ENCODE measurements at regions not wholly inside any gene's neighbourhood (a gene's known extent, or its start where the extent isn't known, plus 50 kb on each side); places are given as distances from the start of the nearest gene placed in this dataset.
"Not testable (repeated sequence)": the region's sequence is repeated elsewhere in the genome, so short reads cannot be mapped to it uniquely, and the experiment has no call there.

DNA sequence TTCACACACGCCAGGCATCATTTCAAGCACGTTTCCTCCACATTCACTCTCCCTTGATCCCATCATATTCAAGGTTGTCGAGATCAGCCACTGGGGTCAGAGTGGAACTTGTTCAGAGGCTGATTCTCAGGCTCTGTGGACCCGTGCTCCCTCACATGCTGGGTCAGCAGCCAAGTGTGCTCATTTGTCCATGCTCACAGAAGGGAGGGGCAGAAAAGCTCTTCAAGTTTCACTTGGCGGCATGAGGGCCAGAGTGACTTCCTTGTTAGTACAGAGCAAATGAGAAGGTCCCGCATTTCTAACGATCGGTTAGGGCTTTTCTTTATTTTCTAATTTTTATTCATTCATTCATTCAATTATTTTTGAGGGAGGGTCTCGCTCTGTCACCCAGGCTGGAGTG is 82.2 kb downstream of the EBLN1 start:
- no peak overlapping the region for H2AFZ ChIP-seq (ENCODE audit: low read length)
- no peaks in the 10 kb centered on the region for H3K9me2 ChIP-seq (replicated peaks; ENCODE audit: low read depth, low read length)
- no peak overlapping the region for H3K4me2 ChIP-seq (ENCODE audit: low read depth, low read length, poor library complexity, severe bottlenecking)
- no peak overlapping the region for H3K9ac ChIP-seq (ENCODE audit: low read depth, low read length, poor library complexity, severe bottlenecking)
- H3K79me2 ChIP-seq (ENCODE audit: insufficient read depth, low read length) = no peaks in the 10 kb centered on the region
- H3K4me3 ChIP-seq (ENCODE audit: low read length, poor library complexity, severe bottlenecking) = no peak overlapping the region
- H3K36me3 ChIP-seq (ENCODE audit: insufficient read depth, low read length) = no peaks in the 10 kb centered on the region
- no peaks in the 10 kb centered on the region for H3K9me3 ChIP-seq (ENCODE audit: insufficient read depth, low read depth, low read length)
- H3K4me1 ChIP-seq (ENCODE audit: insufficient read depth, low read length, poor library complexity, severe bottlenecking) = peaks cover 60% of the 10 kb centered on the region
- no peaks in the 10 kb centered on the region for H4K20me1 ChIP-seq (ENCODE audit: insufficient read depth, low read length, poor library complexity, severe bottlenecking)
- peaks cover 12% of the 10 kb centered on the region for H3F3A ChIP-seq (ENCODE audit: low read depth)
- H3K27me3 ChIP-seq (ENCODE audit: insufficient read depth, low read length, poor library complexity, severe bottlenecking) = no peaks in the 10 kb centered on the region
- TF ChIP-seq, protein P1, sequence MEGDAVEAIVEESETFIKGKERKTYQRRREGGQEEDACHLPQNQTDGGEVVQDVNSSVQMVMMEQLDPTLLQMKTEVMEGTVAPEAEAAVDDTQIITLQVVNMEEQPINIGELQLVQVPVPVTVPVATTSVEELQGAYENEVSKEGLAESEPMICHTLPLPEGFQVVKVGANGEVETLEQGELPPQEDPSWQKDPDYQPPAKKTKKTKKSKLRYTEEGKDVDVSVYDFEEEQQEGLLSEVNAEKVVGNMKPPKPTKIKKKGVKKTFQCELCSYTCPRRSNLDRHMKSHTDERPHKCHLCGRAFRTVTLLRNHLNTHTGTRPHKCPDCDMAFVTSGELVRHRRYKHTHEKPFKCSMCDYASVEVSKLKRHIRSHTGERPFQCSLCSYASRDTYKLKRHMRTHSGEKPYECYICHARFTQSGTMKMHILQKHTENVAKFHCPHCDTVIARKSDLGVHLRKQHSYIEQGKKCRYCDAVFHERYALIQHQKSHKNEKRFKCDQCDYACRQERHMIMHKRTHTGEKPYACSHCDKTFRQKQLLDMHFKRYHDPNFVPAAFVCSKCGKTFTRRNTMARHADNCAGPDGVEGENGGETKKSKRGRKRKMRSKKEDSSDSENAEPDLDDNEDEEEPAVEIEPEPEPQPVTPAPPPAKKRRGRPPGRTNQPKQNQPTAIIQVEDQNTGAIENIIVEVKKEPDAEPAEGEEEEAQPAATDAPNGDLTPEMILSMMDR (conservative IDR thresholded peaks at IDR 0.05; ENCODE audit: low read length) = no peak
- TF ChIP-seq EZH2phosphoT487 (IDR thresholded peaks at IDR 0.05; ENCODE audit: borderline replicate concordance) = no peak

GRCh38 chr10:22133749-22134624 is 83.8 kb downstream of the EBLN1 start:
- H3K9ac ChIP-seq (ENCODE audit: low read depth, low read length, poor library complexity, severe bottlenecking) = peak overlapping the region; percentile 63
- peak overlapping the region; percentile 57 for H3K4me3 ChIP-seq (ENCODE audit: low read length, poor library complexity, severe bottlenecking)
- no peaks in the 10 kb centered on the region for H3K9me3 ChIP-seq (ENCODE audit: insufficient read depth, low read depth, low read length)
- H4K20me1 ChIP-seq (ENCODE audit: insufficient read depth, low read length, poor library complexity, severe bottlenecking) = no peaks in the 10 kb centered on the region
- peak overlapping the region; percentile 71 for H3K4me2 ChIP-seq (ENCODE audit: low read depth, low read length, poor library complexity, severe bottlenecking)
- TF ChIP-seq, protein P1 (conservative IDR thresholded peaks at IDR 0.05; ENCODE audit: low read length) = no peak
- no peak for TF ChIP-seq EZH2phosphoT487 (IDR thresholded peaks at IDR 0.05; ENCODE audit: borderline replicate concordance)
- no peaks in the 10 kb centered on the region for H3K9me2 ChIP-seq (replicated peaks; ENCODE audit: low read depth, low read length)
- H3K27me3 ChIP-seq (ENCODE audit: insufficient read depth, low read length, poor library complexity, severe bottlenecking) = no peaks in the 10 kb centered on the region
- peaks cover 60% of the 10 kb centered on the region for H3K4me1 ChIP-seq (ENCODE audit: insufficient read depth, low read length, poor library complexity, severe bottlenecking)
- no peaks in the 10 kb centered on the region for H3K36me3 ChIP-seq (ENCODE audit: insufficient read depth, low read length)
- no peaks in the 10 kb centered on the region for H3K79me2 ChIP-seq (ENCODE audit: insufficient read depth, low read length)
- H2AFZ ChIP-seq (ENCODE audit: low read length) = 0 out of 2 replicates have a peak overlapping the region, but pooled peaks have one; percentile 13
- peaks cover 12% of the 10 kb centered on the region for H3F3A ChIP-seq (ENCODE audit: low read depth)

GRCh38 chr10:22130824-22131223 is 87.0 kb downstream of the EBLN1 start:
- H3K36me3 ChIP-seq (ENCODE audit: insufficient read depth, low read length); H3K9me3 ChIP-seq (ENCODE audit: insufficient read depth, low read depth, low read length); H3K9me2 ChIP-seq (replicated peaks; ENCODE audit: low read depth, low read length); H2AFZ ChIP-seq (ENCODE audit: low read length); H3K79me2 ChIP-seq (ENCODE audit: insufficient read depth, low read length); H4K20me1 ChIP-seq (ENCODE audit: insufficient read depth, low read length, poor library complexity, severe bottlenecking); H3K9ac ChIP-seq (ENCODE audit: low read depth, low read length, poor library complexity, severe bottlenecking); H3K4me2 ChIP-seq (ENCODE audit: low read depth, low read length, poor library complexity, severe bottlenecking); H3K27me3 ChIP-seq (ENCODE audit: insufficient read depth, low read length, poor library complexity, severe bottlenecking); H3K4me3 ChIP-seq (ENCODE audit: low read length, poor library complexity, severe bottlenecking): not testable (repeated sequence)
- Histone ChIP-seq H3K4me1 (ENCODE audit: insufficient read depth, low read length, poor library complexity, severe bottlenecking) (peaks cover 39% of the 10 kb centered on the region), H3F3A (ENCODE audit: low read depth) (peaks cover 12% of the 10 kb centered on the region)

DNA sequence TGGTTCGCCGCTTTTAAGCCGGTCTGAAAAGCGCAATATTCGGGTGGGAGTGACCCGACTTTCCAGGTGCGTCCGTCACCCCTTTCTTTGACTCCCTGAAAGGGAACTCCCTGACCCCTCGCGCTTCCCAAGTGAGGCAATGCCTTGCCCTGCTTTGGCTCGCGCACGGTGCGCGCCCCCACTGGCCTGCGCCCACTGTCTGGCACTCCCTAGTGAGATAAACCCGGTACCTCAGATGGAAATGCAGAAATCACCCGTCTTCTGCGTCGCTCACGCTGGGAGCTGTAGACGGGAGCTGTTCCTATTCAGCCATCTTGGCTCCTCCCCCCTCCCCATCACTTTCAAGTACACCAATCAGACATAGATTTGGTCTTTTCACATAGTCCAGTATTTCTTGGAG is 88.2 kb downstream of the EBLN1 start:
- H3K9me2 ChIP-seq (replicated peaks; ENCODE audit: low read depth, low read length); H3K4me2 ChIP-seq (ENCODE audit: low read depth, low read length, poor library complexity, severe bottlenecking); H3K79me2 ChIP-seq (ENCODE audit: insufficient read depth, low read length); H3K9ac ChIP-seq (ENCODE audit: low read depth, low read length, poor library complexity, severe bottlenecking); H3K27me3 ChIP-seq (ENCODE audit: insufficient read depth, low read length, poor library complexity, severe bottlenecking); H3K36me3 ChIP-seq (ENCODE audit: insufficient read depth, low read length); H4K20me1 ChIP-seq (ENCODE audit: insufficient read depth, low read length, poor library complexity, severe bottlenecking); H3K9me3 ChIP-seq (ENCODE audit: insufficient read depth, low read depth, low read length); H3K4me3 ChIP-seq (ENCODE audit: low read length, poor library complexity, severe bottlenecking); H2AFZ ChIP-seq (ENCODE audit: low read length): not testable (repeated sequence)
- peaks cover 27% of the 10 kb centered on the region for H3K4me1 ChIP-seq (ENCODE audit: insufficient read depth, low read length, poor library complexity, severe bottlenecking)
- H3F3A ChIP-seq (ENCODE audit: low read depth) = peaks cover 12% of the 10 kb centered on the region

DNA sequence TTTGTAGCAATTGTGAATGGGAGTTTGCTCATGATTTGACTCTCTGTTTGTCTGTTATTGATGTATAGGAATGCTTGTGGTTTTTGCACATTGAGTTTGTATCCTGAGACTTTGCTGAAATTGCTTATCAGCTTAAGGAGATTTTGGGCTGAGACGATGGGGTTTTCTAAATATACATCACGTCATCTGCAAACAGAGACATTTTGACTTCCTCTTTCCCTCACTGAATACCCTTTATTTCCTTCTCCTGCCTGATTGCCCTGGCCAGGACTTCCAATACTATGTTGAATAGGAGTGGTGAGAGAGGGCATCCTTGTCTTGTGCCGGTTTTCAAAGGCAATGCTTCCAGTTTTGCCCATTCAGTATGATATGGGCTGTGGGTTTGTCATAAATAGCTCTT is 96.6 kb downstream of the EBLN1 start:
- H2AFZ ChIP-seq (ENCODE audit: low read length); H3K79me2 ChIP-seq (ENCODE audit: insufficient read depth, low read length): not testable (repeated sequence)

DNA sequence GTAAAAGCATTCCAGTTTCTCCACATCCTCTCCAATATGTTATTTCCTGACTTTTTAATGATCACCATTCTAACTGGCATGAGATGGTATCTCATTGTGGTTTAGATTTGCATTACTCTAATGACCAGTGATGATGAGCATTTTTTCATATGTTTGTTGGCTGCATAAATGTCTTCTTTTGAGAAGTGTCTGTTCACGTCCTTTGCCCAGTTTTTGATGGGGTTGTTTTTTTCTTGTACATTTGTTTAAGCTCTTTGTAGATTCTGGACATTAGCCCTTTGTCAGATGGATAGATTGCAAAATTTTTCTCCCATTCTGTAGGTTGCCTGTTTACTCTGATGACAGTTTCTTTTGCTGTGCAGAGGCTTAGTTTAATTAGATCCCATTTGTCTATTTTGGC is 97.7 kb downstream of the EBLN1 start:
- not testable (repeated sequence) for H3F3A ChIP-seq (ENCODE audit: low read depth); H3K36me3 ChIP-seq (ENCODE audit: insufficient read depth, low read length); H4K20me1 ChIP-seq (ENCODE audit: insufficient read depth, low read length, poor library complexity, severe bottlenecking); H3K4me1 ChIP-seq (ENCODE audit: insufficient read depth, low read length, poor library complexity, severe bottlenecking); H3K79me2 ChIP-seq (ENCODE audit: insufficient read depth, low read length); H3K9ac ChIP-seq (ENCODE audit: low read depth, low read length, poor library complexity, severe bottlenecking); H2AFZ ChIP-seq (ENCODE audit: low read length); H3K4me3 ChIP-seq (ENCODE audit: low read length, poor library complexity, severe bottlenecking); H3K9me3 ChIP-seq (ENCODE audit: insufficient read depth, low read depth, low read length); H3K9me2 ChIP-seq (replicated peaks; ENCODE audit: low read depth, low read length); H3K27me3 ChIP-seq (ENCODE audit: insufficient read depth, low read length, poor library complexity, severe bottlenecking); H3K4me2 ChIP-seq (ENCODE audit: low read depth, low read length, poor library complexity, severe bottlenecking)

More for the DNA sequence above, 96.6 kb downstream of the EBLN1 start:
- H3K9me2 ChIP-seq (replicated peaks; ENCODE audit: low read depth, low read length); H3K9ac ChIP-seq (ENCODE audit: low read depth, low read length, poor library complexity, severe bottlenecking); H3K4me2 ChIP-seq (ENCODE audit: low read depth, low read length, poor library complexity, severe bottlenecking); H3K4me3 ChIP-seq (ENCODE audit: low read length, poor library complexity, severe bottlenecking); H3K9me3 ChIP-seq (ENCODE audit: insufficient read depth, low read depth, low read length); H3K4me1 ChIP-seq (ENCODE audit: insufficient read depth, low read length, poor library complexity, severe bottlenecking); H3F3A ChIP-seq (ENCODE audit: low read depth); H3K27me3 ChIP-seq (ENCODE audit: insufficient read depth, low read length, poor library complexity, severe bottlenecking); H4K20me1 ChIP-seq (ENCODE audit: insufficient read depth, low read length, poor library complexity, severe bottlenecking); H3K36me3 ChIP-seq (ENCODE audit: insufficient read depth, low read length): not testable (repeated sequence)
